Peyer's patch (tissue), 4 donors: ENCODE measurements at regions not wholly inside any gene's neighbourhood (a gene's known extent, or its start where the extent isn't known, plus 50 kb on each side); places are given as distances from the start of the nearest gene placed in this dataset.

Experiments used
- DNase-seq, 3 donors: peaks; one replicate each; pipeline ENCODE4 v3.0.0-alpha.2; 2017 to 2019
- H3K27ac ChIP-seq, 4 donors: fragments of 200-600 bp; sonication (generic); one replicate each; pipeline ENCODE4 v1.5.1; 2016 to 2019
- H3K27me3 ChIP-seq, 2 donors: fragments of 200-600 bp; sonication (generic); one replicate each; pipeline ENCODE4 v1.5.1; 2019
- H3K36me3 ChIP-seq, 3 donors: fragments of 200-600 bp; sonication (generic); one replicate each; pipeline ENCODE4 v1.5.1; 2016 to 2019
- H3K4me1 ChIP-seq, 4 donors: fragments of 200-600 bp; sonication (generic); one replicate each; pipeline ENCODE4 v1.5.1; 2016 to 2019
- H3K4me3 ChIP-seq, 4 donors: fragments of 200-600 bp; sonication (generic); 1 replicate in 3 of 4; 2 replicates in 1 of 4; pipeline ENCODE4 v1.5.1; 2016 to 2019; ENCODE audit warnings: mild to moderate bottlenecking in 1 of 4
- H3K9me3 ChIP-seq, 4 donors: fragments of 200-600 bp; sonication (generic); one replicate each; pipeline ENCODE4 v1.5.1; 2016 to 2019; ENCODE audit warnings: mild to moderate bottlenecking in 1 of 4
- CTCF ChIP-seq, 6 experiments: fragments of 450-650 bp in 4 of 6; fragments of 200-600 bp in 2 of 6; sonication (generic) in 1 of 6; IDR thresholded peaks; one replicate each; pipeline ENCODE4 v1.5.1; 2017 to 2019; ENCODE audit warnings: antibody characterized with exemption in 6 of 6, mild to moderate bottlenecking in 3 of 6, moderate library complexity in 1 of 6
- POLR2A ChIP-seq, 2 donors: fragments of 450-650 bp; IDR thresholded peaks; one replicate each; pipeline ENCODE4 v1.5.1; 2017; ENCODE audit warnings: antibody characterized with exemption in 2 of 2, mild to moderate bottlenecking in 2 of 2, moderate library complexity in 2 of 2

GRCh38 chr4:8939840-8940742 is 68.5 kb upstream of the HMX1 start:
- no peak overlapping the region for H3K4me3 ChIP-seq
- H3K36me3 ChIP-seq, result no peaks in the 10 kb centered on the region
- H3K27ac ChIP-seq, result no peak overlapping the region
- H3K9me3 ChIP-seq, result no peaks in the 10 kb centered on the region
- H3K27me3 ChIP-seq, result no peaks in the 10 kb centered on the region
- DNase-seq, result no peak
- TF ChIP-seq POLR2A (IDR thresholded peaks at IDR 0.05) (no peak), CTCF (IDR thresholded peaks at IDR 0.05) (no peak)
- H3K4me1 ChIP-seq, result no peaks in the 10 kb centered on the region

- no peaks in the 10 kb centered on the region for H3K9me3 ChIP-seq
- H3K36me3 ChIP-seq, result no peaks in the 10 kb centered on the region
- no peaks in the 10 kb centered on the region for H3K4me1 ChIP-seq
- TF ChIP-seq POLR2A (IDR thresholded peaks at IDR 0.05), result no peak
- no peak for TF ChIP-seq CTCF (IDR thresholded peaks at IDR 0.05)
- H3K27me3 ChIP-seq, result no peaks in the 10 kb centered on the region
- no peak overlapping the region for H3K27ac ChIP-seq
- H3K4me3 ChIP-seq, result no peak overlapping the region
- DNase-seq, result no peak
Observed at GRCh38 chr4:8939160-8939839, 67.7 kb upstream of the HMX1 start.

GRCh38 chr4:8938623-8939022 is 67.0 kb upstream of the HMX1 start:
- H3K27ac ChIP-seq, result no peak overlapping the region
- H3K27me3 ChIP-seq, result no peaks in the 10 kb centered on the region
- no peaks in the 10 kb centered on the region for H3K36me3 ChIP-seq

GRCh38 chr4:8938137-8938536 is 66.5 kb upstream of the HMX1 start:
- Histone ChIP-seq H3K27me3 (no peaks in the 10 kb centered on the region), H3K4me1 (no peaks in the 10 kb centered on the region), H3K4me3 (no peak overlapping the region), H3K27ac (no peak overlapping the region), H3K9me3 (no peaks in the 10 kb centered on the region), H3K36me3 (no peaks in the 10 kb centered on the region)
- DNase-seq, result no peak
- TF ChIP-seq POLR2A (IDR thresholded peaks at IDR 0.05) (no peak), CTCF (IDR thresholded peaks at IDR 0.05) (no peak)

More at GRCh38 chr4:8938623-8939022, 67.0 kb upstream of the HMX1 start:
- H3K9me3 ChIP-seq, result no peaks in the 10 kb centered on the region
- no peaks in the 10 kb centered on the region for H3K4me1 ChIP-seq
- TF ChIP-seq CTCF (IDR thresholded peaks at IDR 0.05) (no peak), POLR2A (IDR thresholded peaks at IDR 0.05) (no peak)
- no peak overlapping the region for H3K4me3 ChIP-seq
- no peak for DNase-seq

- no peak for TF ChIP-seq POLR2A (IDR thresholded peaks at IDR 0.05)
- TF ChIP-seq CTCF (IDR thresholded peaks at IDR 0.05), result no peak
- Histone ChIP-seq H3K27ac (no peak overlapping the region), H3K36me3 (no peaks in the 10 kb centered on the region), H3K4me3 (no peak overlapping the region), H3K27me3 (no peaks in the 10 kb centered on the region), H3K9me3 (no peaks in the 10 kb centered on the region), H3K4me1 (no peaks in the 10 kb centered on the region)
- no peak for DNase-seq
Observed at GRCh38 chr4:8932884-8933283, 61.2 kb upstream of the HMX1 start.
